ENCODE measurements at regions not wholly inside any gene's neighbourhood (a gene's known extent, or its start where the extent isn't known, plus 50 kb on each side); places are given as distances from the start of the nearest gene placed in this dataset.

DNA sequence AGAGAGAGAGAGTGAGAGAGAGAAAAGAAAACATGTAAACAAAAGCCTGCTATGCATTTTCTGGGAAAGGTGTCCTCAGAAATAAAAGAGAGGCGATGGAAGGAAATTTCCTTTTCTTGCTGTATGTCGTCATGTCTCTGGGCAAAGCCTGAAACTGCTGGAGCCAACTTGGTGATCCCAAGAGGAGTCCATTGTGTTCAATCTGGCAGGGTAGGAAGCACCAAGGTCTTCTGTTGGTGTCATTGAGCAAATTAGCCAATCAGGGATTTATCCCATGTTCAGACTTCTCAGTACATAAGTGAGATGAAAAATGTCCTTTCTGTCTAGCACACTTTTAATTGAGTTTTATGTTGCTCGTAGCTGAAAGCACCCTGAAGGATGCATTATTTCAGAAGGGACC, 260.0 kb upstream of the KAZN start:
- H3F3A ChIP-seq (ENCODE audit: control insufficient read depth, insufficient read depth), result no peaks in the 10 kb centered on the region
- H3K9me3 ChIP-seq (ENCODE audit: control insufficient read depth, insufficient read depth, low read length), result no peaks in the 10 kb centered on the region
- H4K20me1 ChIP-seq (ENCODE audit: control insufficient read depth, insufficient read depth, low read depth, low read length), result no peaks in the 10 kb centered on the region
- no peaks in the 10 kb centered on the region for H3K4me1 ChIP-seq (ENCODE audit: control insufficient read depth, low read length)
- no peak for TF ChIP-seq EZH2phosphoT487 (IDR thresholded peaks at IDR 0.05; ENCODE audit: borderline replicate concordance, low read length)
- TF ChIP-seq CTCF (IDR thresholded peaks at IDR 0.05; ENCODE audit: low read depth, low read length, poor library complexity, severe bottlenecking), result no peak
- no peaks in the 10 kb centered on the region for H3K79me2 ChIP-seq (ENCODE audit: control insufficient read depth, low read length)
- no peak overlapping the region for H3K27ac ChIP-seq (ENCODE audit: low read depth, low read length)
- no peak overlapping the region for H3K4me3 ChIP-seq (ENCODE audit: low read length)
- no peaks in the 10 kb centered on the region for H3K36me3 ChIP-seq (ENCODE audit: control insufficient read depth, low read length)
- no peak overlapping the region for H3K4me2 ChIP-seq (ENCODE audit: low read length)
- no peaks in the 10 kb centered on the region for H3K9me2 ChIP-seq (replicated peaks; ENCODE audit: control insufficient read depth, low read length)
- H3K27me3 ChIP-seq (ENCODE audit: control insufficient read depth, low read length), result no peaks in the 10 kb centered on the region; the same call in 1 of the 2 replicates

GRCh38 chr1:14339288-14339687, 259.2 kb upstream of the KAZN start:
- Histone ChIP-seq H3K4me2 (ENCODE audit: low read length) (no peak overlapping the region), H3K27ac (ENCODE audit: low read depth, low read length) (no peak overlapping the region), H3K4me1 (ENCODE audit: control insufficient read depth, low read length) (no peaks in the 10 kb centered on the region), H3K4me3 (ENCODE audit: low read length) (no peak overlapping the region), H3K79me2 (ENCODE audit: control insufficient read depth, low read length) (no peaks in the 10 kb centered on the region), H3K27me3 (ENCODE audit: control insufficient read depth, low read length) (no peaks in the 10 kb centered on the region; the same call in 1 of the 2 replicates), H3K36me3 (ENCODE audit: control insufficient read depth, low read length) (no peaks in the 10 kb centered on the region), H3F3A (ENCODE audit: control insufficient read depth, insufficient read depth) (no peaks in the 10 kb centered on the region), H3K9me3 (ENCODE audit: control insufficient read depth, insufficient read depth, low read length) (no peaks in the 10 kb centered on the region), H3K9me2 (replicated peaks; ENCODE audit: control insufficient read depth, low read length) (no peaks in the 10 kb centered on the region), H4K20me1 (ENCODE audit: control insufficient read depth, insufficient read depth, low read depth, low read length) (no peaks in the 10 kb centered on the region)
- no peak for TF ChIP-seq CTCF (IDR thresholded peaks at IDR 0.05; ENCODE audit: low read depth, low read length, poor library complexity, severe bottlenecking)
- no peak for TF ChIP-seq EZH2phosphoT487 (IDR thresholded peaks at IDR 0.05; ENCODE audit: borderline replicate concordance, low read length)

GRCh38 chr1:14340002-14340785, 258.3 kb upstream of the KAZN start:
- no peaks in the 10 kb centered on the region for H3K4me1 ChIP-seq (ENCODE audit: control insufficient read depth, low read length)
- H3K4me3 ChIP-seq (ENCODE audit: low read length), result no peak overlapping the region
- H3K27me3 ChIP-seq (ENCODE audit: control insufficient read depth, low read length), result no peaks in the 10 kb centered on the region; the same call in 1 of the 2 replicates
- H3F3A ChIP-seq (ENCODE audit: control insufficient read depth, insufficient read depth), result no peaks in the 10 kb centered on the region
- no peaks in the 10 kb centered on the region for H3K79me2 ChIP-seq (ENCODE audit: control insufficient read depth, low read length)
- no peaks in the 10 kb centered on the region for H3K36me3 ChIP-seq (ENCODE audit: control insufficient read depth, low read length)
- H3K9me2 ChIP-seq (replicated peaks; ENCODE audit: control insufficient read depth, low read length), result no peaks in the 10 kb centered on the region
- H4K20me1 ChIP-seq (ENCODE audit: control insufficient read depth, insufficient read depth, low read depth, low read length), result no peaks in the 10 kb centered on the region
- no peak overlapping the region for H3K4me2 ChIP-seq (ENCODE audit: low read length)
- H3K9me3 ChIP-seq (ENCODE audit: control insufficient read depth, insufficient read depth, low read length), result no peaks in the 10 kb centered on the region
- TF ChIP-seq CTCF (IDR thresholded peaks at IDR 0.05; ENCODE audit: low read depth, low read length, poor library complexity, severe bottlenecking), result no peak
- TF ChIP-seq EZH2phosphoT487 (IDR thresholded peaks at IDR 0.05; ENCODE audit: borderline replicate concordance, low read length), result no peak
- H3K27ac ChIP-seq (ENCODE audit: low read depth, low read length), result no peak overlapping the region

All from DOHH2 (cell line).